ENCODE measurements at regions not wholly inside any gene's neighbourhood (a gene's known extent, or its start where the extent isn't known, plus 50 kb on each side); places are given as distances from the start of the nearest gene placed in this dataset.
"Not testable (repeated sequence)": the region's sequence is repeated elsewhere in the genome, so short reads cannot be mapped to it uniquely, and the experiment has no call there.

DNA sequence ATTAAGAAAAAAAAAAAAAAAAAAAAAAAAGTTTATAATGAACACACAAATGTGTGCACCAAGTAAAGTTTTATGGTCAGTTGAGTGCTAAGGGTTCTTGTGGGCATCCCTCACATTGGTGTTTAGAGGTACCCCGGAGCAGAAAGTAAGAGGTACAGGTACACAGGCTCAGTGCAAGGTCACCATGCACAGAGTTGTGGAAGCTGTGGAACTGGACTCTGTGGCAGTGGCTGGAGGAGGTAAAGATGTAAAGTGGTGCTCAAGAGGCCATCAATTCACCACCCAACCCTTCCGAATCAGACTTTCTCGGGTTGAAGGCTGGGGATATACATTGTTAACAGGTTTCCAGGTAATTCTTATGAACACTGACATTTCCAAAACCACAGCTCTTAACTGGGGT lies 83.6 kb upstream of the FOXN2 start:
- CTCF ChIA-PET, result no interaction called here
- no peak overlapping the region for H3K27ac ChIP-seq (ENCODE audit: low read depth, low read length)
- H3K27me3 ChIP-seq (ENCODE audit: control insufficient read depth in 2 of 2, insufficient read depth in 2 of 2, low read length in 2 of 2), result no peaks in the 10 kb centered on the region
- H3K4me1 Mint-ChIP-seq, result peaks cover 4 to 9% (median 7%) of the 10 kb centered on the region in 7 donors
- no peaks in the 10 kb centered on the region for H3K36me3 Mint-ChIP-seq
- POLR2A ChIA-PET, result no interaction called here
- peaks cover 0 to 1% of the 10 kb centered on the region in 2 donors for H3K4me1 ChIP-seq (ENCODE audit: control insufficient read depth in 2 of 2, insufficient read depth in 2 of 2, low read length in 2 of 2)
- H3K9me3 ChIP-seq (ENCODE audit: control insufficient read depth in 2 of 3, low read length in 3 of 3), result no peaks in the 10 kb centered on the region
- no peak for DNase-seq
- no peaks in the 10 kb centered on the region for H3K27me3 Mint-ChIP-seq
- peaks cover 0 to 3% (median 0%) of the 10 kb centered on the region in 11 donors for H3K9me3 Mint-ChIP-seq
- H3K27ac Mint-ChIP-seq, result no peak overlapping the region
- ATAC-seq, result no peak
- H3K4me3 ChIP-seq (ENCODE audit: low read length), result no peak overlapping the region
- no peak overlapping the region for H3K4me3 Mint-ChIP-seq
- H3K36me3 ChIP-seq (ENCODE audit: control insufficient read depth in 2 of 3, insufficient read depth in 3 of 3, low read length in 3 of 3), result no peaks in the 10 kb centered on the region
- intact Hi-C loops (cut with micrococcal nuclease), result no loop called here

DNA sequence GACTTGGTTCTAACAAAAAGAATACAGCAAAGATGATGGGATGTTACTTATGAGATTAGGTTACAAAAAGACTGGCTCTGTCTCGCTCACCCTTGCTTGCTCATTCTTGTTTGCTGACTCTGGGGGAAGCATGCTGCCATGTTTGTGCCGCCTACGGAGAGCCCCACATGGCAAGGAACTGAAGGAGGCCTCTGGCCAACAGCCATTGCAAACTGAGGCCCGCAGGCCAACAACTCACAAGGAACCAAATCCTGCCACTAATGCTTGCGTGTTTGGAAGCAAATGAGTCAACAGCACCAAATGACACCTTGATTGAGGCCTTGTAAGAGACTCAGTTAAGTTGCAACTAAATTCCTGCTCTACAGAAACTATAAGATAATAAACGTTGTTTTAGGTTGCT lies 82.1 kb upstream of the FOXN2 start:
- Histone ChIP-seq H3K36me3 (ENCODE audit: control insufficient read depth in 2 of 3, insufficient read depth in 3 of 3, low read length in 3 of 3) (no peaks in the 10 kb centered on the region), H3K27ac (ENCODE audit: low read depth, low read length) (no peak overlapping the region), H3K4me1 (ENCODE audit: control insufficient read depth in 2 of 2, insufficient read depth in 2 of 2, low read length in 2 of 2) (peaks cover 0 to 11% of the 10 kb centered on the region in 2 donors), H3K27me3 (ENCODE audit: control insufficient read depth in 2 of 2, insufficient read depth in 2 of 2, low read length in 2 of 2) (no peaks in the 10 kb centered on the region), H3K9me3 (ENCODE audit: control insufficient read depth in 2 of 3, low read length in 3 of 3) (no peaks in the 10 kb centered on the region), H3K4me3 (ENCODE audit: low read length) (no peak overlapping the region)
- Mint-ChIP-seq H3K4me3 (no peak overlapping the region), H3K4me1 (peaks cover 11 to 24% (median 16%) of the 10 kb centered on the region in 7 donors), H3K36me3 (peaks cover 0 to 2% (median 0%) of the 10 kb centered on the region in 5 donors), H3K9me3 (peaks cover 0 to 4% (median 0%) of the 10 kb centered on the region in 11 donors), H3K27me3 (no peaks in the 10 kb centered on the region), H3K27ac (no peak overlapping the region)
- CTCF ChIA-PET, result no interaction called here
- POLR2A ChIA-PET, result no interaction called here
- ATAC-seq (no peak), DNase-seq (no peak)
- intact Hi-C loops (cut with micrococcal nuclease), result no loop called here

DNA sequence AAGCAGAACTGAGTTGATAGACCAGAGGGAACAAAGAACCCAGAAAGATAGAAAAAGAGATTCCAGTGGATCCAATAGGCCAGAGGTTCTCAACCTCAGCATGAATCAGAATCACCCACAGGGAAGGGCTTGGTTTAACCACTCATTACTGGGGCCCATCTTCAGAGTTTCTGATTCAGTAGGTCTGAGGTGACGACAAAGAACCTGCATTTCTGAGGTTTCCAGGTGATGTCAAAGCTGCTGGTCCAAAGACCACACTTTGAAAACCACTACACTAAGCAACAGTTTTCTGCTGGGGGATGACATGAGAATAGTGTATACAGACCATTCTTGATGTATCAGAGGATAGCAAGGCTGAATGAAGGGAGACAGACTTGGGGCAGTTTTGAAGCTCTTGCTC lies 81.5 kb upstream of the FOXN2 start:
- H3K27ac Mint-ChIP-seq, result peak overlapping the region in 2 of 9 donors; percentile 44 to 83
- Histone ChIP-seq H3K27me3 (ENCODE audit: control insufficient read depth in 2 of 2, insufficient read depth in 2 of 2, low read length in 2 of 2) (no peaks in the 10 kb centered on the region), H3K27ac (ENCODE audit: low read depth, low read length) (no peak overlapping the region), H3K4me1 (ENCODE audit: control insufficient read depth in 2 of 2, insufficient read depth in 2 of 2, low read length in 2 of 2) (peaks cover 0 to 11% of the 10 kb centered on the region in 2 donors), H3K9me3 (ENCODE audit: control insufficient read depth in 2 of 3, low read length in 3 of 3) (no peaks in the 10 kb centered on the region), H3K4me3 (ENCODE audit: low read length) (no peak overlapping the region), H3K36me3 (ENCODE audit: control insufficient read depth in 2 of 3, insufficient read depth in 3 of 3, low read length in 3 of 3) (no peaks in the 10 kb centered on the region)
- no peak for DNase-seq
- H3K4me3 Mint-ChIP-seq, result no peak overlapping the region
- ChIA-PET CTCF (no interaction called here), POLR2A (no interaction called here)
- no peaks in the 10 kb centered on the region for H3K27me3 Mint-ChIP-seq
- ATAC-seq, result no peak
- peaks cover 0 to 2% (median 0%) of the 10 kb centered on the region in 5 donors for H3K36me3 Mint-ChIP-seq
- H3K4me1 Mint-ChIP-seq, result peaks cover 10 to 25% (median 16%) of the 10 kb centered on the region in 7 donors
- intact Hi-C loops (cut with micrococcal nuclease), result no loop called here
- H3K9me3 Mint-ChIP-seq, result peaks cover 0 to 5% (median 0%) of the 10 kb centered on the region in 11 donors

DNA sequence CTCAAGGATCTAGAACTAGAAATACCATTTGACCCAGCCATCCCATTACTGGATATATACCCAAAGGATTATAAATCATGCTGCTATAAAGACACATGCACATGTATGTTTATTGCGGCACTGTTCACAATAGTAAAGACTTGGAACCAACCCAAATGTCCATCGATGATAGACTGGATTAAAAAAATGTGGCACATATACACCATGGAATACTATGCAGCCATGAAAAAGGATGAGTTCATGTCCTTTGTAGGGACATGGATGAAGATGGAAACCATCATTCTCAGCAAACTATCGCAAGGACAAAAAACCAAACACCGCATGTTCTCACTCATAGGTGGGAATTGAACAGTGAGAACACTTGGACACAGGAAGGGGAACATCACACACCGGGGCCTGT lies 80.7 kb upstream of the FOXN2 start:
- H3K4me3 ChIP-seq (ENCODE audit: low read length); DNase-seq; H3K4me3 Mint-ChIP-seq; intact Hi-C loops (cut with micrococcal nuclease); H3K27ac Mint-ChIP-seq; H3K27me3 Mint-ChIP-seq; H3K27me3 ChIP-seq (ENCODE audit: control insufficient read depth in 2 of 2, insufficient read depth in 2 of 2, low read length in 2 of 2); H3K9me3 ChIP-seq (ENCODE audit: control insufficient read depth in 2 of 3, low read length in 3 of 3); ATAC-seq; H3K9me3 Mint-ChIP-seq; H3K27ac ChIP-seq (ENCODE audit: low read depth, low read length); H3K36me3 Mint-ChIP-seq; POLR2A ChIA-PET; CTCF ChIA-PET; H3K36me3 ChIP-seq (ENCODE audit: control insufficient read depth in 2 of 3, insufficient read depth in 3 of 3, low read length in 3 of 3): not testable (repeated sequence)
- H3K4me1 ChIP-seq (ENCODE audit: control insufficient read depth in 2 of 2, insufficient read depth in 2 of 2, low read length in 2 of 2), result peaks cover 0 to 11% of the 10 kb centered on the region in 2 donors
- peaks cover 9 to 25% (median 16%) of the 10 kb centered on the region in 7 donors for H3K4me1 Mint-ChIP-seq

DNA sequence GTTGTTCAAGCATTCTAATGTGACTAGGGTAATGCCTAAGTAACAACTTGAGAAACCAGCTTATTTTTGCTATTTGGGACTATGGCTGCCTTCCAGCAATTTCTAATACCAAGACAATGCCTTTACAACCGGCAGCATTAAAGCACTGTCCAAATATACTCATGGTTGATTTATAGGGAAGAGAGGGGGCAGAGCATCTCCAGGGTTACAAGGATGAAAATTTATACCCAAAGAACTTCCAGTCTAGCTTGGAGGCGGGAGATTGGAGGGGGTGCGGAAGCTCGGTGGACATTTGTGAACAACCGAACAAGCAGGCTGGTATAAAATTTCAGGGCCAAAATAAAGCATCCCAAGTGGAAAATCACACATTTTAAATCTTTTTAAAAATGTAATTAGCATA lies 79.4 kb upstream of the FOXN2 start:
- Histone ChIP-seq H3K4me1 (ENCODE audit: control insufficient read depth in 2 of 2, insufficient read depth in 2 of 2, low read length in 2 of 2) (peaks cover 0 to 11% of the 10 kb centered on the region in 2 donors), H3K4me3 (ENCODE audit: low read length) (no peak overlapping the region), H3K27me3 (ENCODE audit: control insufficient read depth in 2 of 2, insufficient read depth in 2 of 2, low read length in 2 of 2) (no peaks in the 10 kb centered on the region), H3K9me3 (ENCODE audit: control insufficient read depth in 2 of 3, low read length in 3 of 3) (no peaks in the 10 kb centered on the region), H3K36me3 (ENCODE audit: control insufficient read depth in 2 of 3, insufficient read depth in 3 of 3, low read length in 3 of 3) (no peaks in the 10 kb centered on the region), H3K27ac (ENCODE audit: low read depth, low read length) (no peak overlapping the region)
- peaks cover 0 to 10% (median 0%) of the 10 kb centered on the region in 11 donors for H3K9me3 Mint-ChIP-seq
- intact Hi-C loops (cut with micrococcal nuclease), result loop anchor here in 1 of 2 donors (5.0 kb wide), 1 partner anchor 187 kb away; no protein-coding TSS in a partner anchor
- no peak overlapping the region for H3K4me3 Mint-ChIP-seq
- peaks cover 0 to 3% (median 0%) of the 10 kb centered on the region in 5 donors for H3K36me3 Mint-ChIP-seq
- DNase-seq (no peak), ATAC-seq (no peak)
- no peaks in the 10 kb centered on the region for H3K27me3 Mint-ChIP-seq
- peaks cover 9 to 25% (median 16%) of the 10 kb centered on the region in 7 donors for H3K4me1 Mint-ChIP-seq
- POLR2A ChIA-PET, result no interaction called here
- H3K27ac Mint-ChIP-seq, result peak overlapping the region in 3 of 9 donors; percentile 5 to 29 (median 16)
- CTCF ChIA-PET, result interaction anchor here (1.3 kb wide), 1 partner anchor 13 kb away, joined by 4 read pairs; no protein-coding TSS in a partner anchor

DNA sequence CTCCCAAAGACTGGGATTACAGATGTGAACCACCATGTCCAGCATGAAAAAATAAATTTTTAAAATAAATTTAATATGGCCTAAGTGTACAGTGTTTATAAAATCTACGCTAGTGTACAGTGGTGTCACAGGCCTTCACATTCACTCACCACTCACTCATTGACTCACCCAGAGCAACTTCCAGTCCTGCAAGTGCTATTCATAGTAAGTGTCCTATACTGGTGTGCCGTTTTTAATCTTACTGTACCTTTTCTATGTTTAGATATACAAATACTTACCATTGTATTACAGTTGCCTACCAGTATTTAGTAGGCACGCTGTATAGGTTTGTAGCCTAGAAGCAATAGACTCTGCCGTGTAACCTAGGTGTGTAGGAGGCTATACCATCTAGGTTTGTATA lies 76.1 kb upstream of the FOXN2 start:
- H3K4me1 Mint-ChIP-seq, result peaks cover 7 to 25% (median 14%) of the 10 kb centered on the region in 7 donors
- no peak overlapping the region for H3K4me3 Mint-ChIP-seq
- peaks cover 0 to 5% (median 3%) of the 10 kb centered on the region in 5 donors for H3K36me3 Mint-ChIP-seq
- no peak overlapping the region for H3K27ac ChIP-seq (ENCODE audit: low read depth, low read length)
- H3K27ac Mint-ChIP-seq, result no peak overlapping the region
- H3K4me3 ChIP-seq (ENCODE audit: low read length), result no peak overlapping the region
- H3K9me3 ChIP-seq (ENCODE audit: control insufficient read depth in 2 of 3, low read length in 3 of 3), result no peaks in the 10 kb centered on the region
- H3K27me3 ChIP-seq (ENCODE audit: control insufficient read depth in 2 of 2, insufficient read depth in 2 of 2, low read length in 2 of 2), result no peaks in the 10 kb centered on the region
- DNase-seq (no peak), ATAC-seq (no peak)
- no peaks in the 10 kb centered on the region for H3K27me3 Mint-ChIP-seq
- ChIA-PET CTCF (no interaction called here), POLR2A (interaction anchor here (0.5 kb wide), 1 partner anchor 240 kb away, joined by 3 read pairs; no protein-coding TSS in a partner anchor)
- H3K9me3 Mint-ChIP-seq, result peaks cover 0 to 10% (median 0%) of the 10 kb centered on the region in 11 donors
- H3K4me1 ChIP-seq (ENCODE audit: control insufficient read depth in 2 of 2, insufficient read depth in 2 of 2, low read length in 2 of 2), result peaks cover 0 to 11% of the 10 kb centered on the region in 2 donors
- intact Hi-C loops (cut with micrococcal nuclease), result loop anchor here in 1 of 2 donors (5.0 kb wide), 1 partner anchor 184 kb away; no protein-coding TSS in a partner anchor
- no peaks in the 10 kb centered on the region for H3K36me3 ChIP-seq (ENCODE audit: control insufficient read depth in 2 of 3, insufficient read depth in 3 of 3, low read length in 3 of 3)

DNA sequence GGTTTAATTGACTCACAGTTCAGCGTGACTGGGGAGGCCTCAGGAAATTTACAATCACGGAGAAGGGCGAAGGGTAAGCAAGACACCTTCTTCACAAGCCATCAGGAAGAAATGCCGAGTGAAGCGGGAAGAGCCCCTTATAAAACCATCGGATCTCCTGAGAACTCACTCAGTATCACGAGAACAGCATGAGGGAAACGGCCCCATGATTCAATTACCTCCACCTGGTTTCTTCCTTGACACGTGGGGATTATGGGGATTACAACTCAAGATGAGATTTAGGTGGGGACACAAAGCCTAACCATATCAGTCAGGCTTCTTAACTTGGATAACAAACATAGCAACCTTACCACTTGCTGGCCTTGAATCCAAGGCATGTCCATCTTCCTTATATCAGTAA lies 73.6 kb upstream of the FOXN2 start:
- peaks cover 0 to 10% (median 0%) of the 10 kb centered on the region in 11 donors for H3K9me3 Mint-ChIP-seq
- no peak overlapping the region for H3K4me3 Mint-ChIP-seq
- peaks cover 0 to 5% (median 3%) of the 10 kb centered on the region in 5 donors for H3K36me3 Mint-ChIP-seq
- H3K27ac ChIP-seq (ENCODE audit: low read depth, low read length), result no peak overlapping the region
- intact Hi-C loops (cut with micrococcal nuclease), result no loop called here
- no peaks in the 10 kb centered on the region for H3K27me3 ChIP-seq (ENCODE audit: control insufficient read depth in 2 of 2, insufficient read depth in 2 of 2, low read length in 2 of 2)
- DNase-seq (no peak), ATAC-seq (no peak)
- H3K27ac Mint-ChIP-seq, result no peak overlapping the region
- H3K9me3 ChIP-seq (ENCODE audit: control insufficient read depth in 2 of 3, low read length in 3 of 3), result no peaks in the 10 kb centered on the region
- H3K4me1 ChIP-seq (ENCODE audit: control insufficient read depth in 2 of 2, insufficient read depth in 2 of 2, low read length in 2 of 2), result peaks cover 0 to 9% of the 10 kb centered on the region in 2 donors
- CTCF ChIA-PET, result no interaction called here
- no peak overlapping the region for H3K4me3 ChIP-seq (ENCODE audit: low read length)
- no peaks in the 10 kb centered on the region for H3K36me3 ChIP-seq (ENCODE audit: control insufficient read depth in 2 of 3, insufficient read depth in 3 of 3, low read length in 3 of 3)
- H3K27me3 Mint-ChIP-seq, result no peaks in the 10 kb centered on the region
- peaks cover 6 to 15% (median 10%) of the 10 kb centered on the region in 7 donors for H3K4me1 Mint-ChIP-seq
- POLR2A ChIA-PET, result no interaction called here

All from naive thymus-derived CD4-positive, alpha-beta T cell (primary cell).